Naive thymus-derived CD4-positive, alpha-beta T cell (primary cell): ENCODE measurements at regions not wholly inside any gene's neighbourhood (a gene's known extent, or its start where the extent isn't known, plus 50 kb on each side); places are given as distances from the start of the nearest gene placed in this dataset.

Experiments
- ATAC-seq: fragments of 150-1000 bp; cut with Tn5 transposase; 2 replicates; pipeline ENCODE4 v1.10.0; 2021; ENCODE audit warnings: mild to moderate bottlenecking, moderate library complexity
- CTCF ChIA-PET: fragments of 350-600 bp; sonication (Branson Sonifier 250); formaldehyde crosslinking; loops from one replicate; lab custom pipeline; 2021; ENCODE audit warnings: antibody characterized with exemption; lab: Charles Lee
- POLR2A ChIA-PET: fragments of 350-600 bp; sonication (Branson Sonifier 250); formaldehyde crosslinking; loops from one replicate; lab custom pipeline; 2021; ENCODE audit warnings: antibody characterized with exemption, inconsistent platforms; lab: Charles Lee
- DNase-seq, 9 donors: peaks; one replicate each; pipeline versions ENCODE4 v3.0.0 to v3.0.0-alpha.2; 2020 to 2022; ENCODE audit warnings: mixed read lengths in 1 of 9
- H3K27ac ChIP-seq: one replicate; pipeline ENCODE4 v1.7.0; 2013; ENCODE audit warnings: mild to moderate bottlenecking, low read depth, low read length, moderate library complexity
- H3K27me3 ChIP-seq, 2 donors: one replicate each; pipeline ENCODE4 v1.7.0; 2013; ENCODE audit warnings: low read length in 2 of 2, mild to moderate bottlenecking in 2 of 2, moderate library complexity in 2 of 2; ENCODE audit not compliant: control insufficient read depth in 2 of 2, insufficient read depth in 2 of 2
- H3K36me3 ChIP-seq, 3 experiments: 1 replicate in 2 of 3; 2 replicates in 1 of 3; pipeline ENCODE4 v1.7.0; 2013; ENCODE audit warnings: low read length in 3 of 3, mild to moderate bottlenecking in 3 of 3, moderate library complexity in 1 of 3; ENCODE audit not compliant: insufficient read depth in 3 of 3, control insufficient read depth in 2 of 3
- H3K4me1 ChIP-seq, 2 donors: one replicate each; pipeline ENCODE4 v1.7.0; 2013; ENCODE audit warnings: low read length in 2 of 2, mild to moderate bottlenecking in 2 of 2, moderate library complexity in 1 of 2; ENCODE audit not compliant: control insufficient read depth in 2 of 2, insufficient read depth in 2 of 2
- H3K4me3 ChIP-seq: 2 replicates; pipeline ENCODE4 v1.7.0; 2013; ENCODE audit warnings: mild to moderate bottlenecking, low read length
- H3K9me3 ChIP-seq, 3 experiments: 1 replicate in 2 of 3; 2 replicates in 1 of 3; pipeline ENCODE4 v1.7.0; 2013; ENCODE audit warnings: low read length in 3 of 3; ENCODE audit not compliant: control insufficient read depth in 2 of 3
- H3K27ac Mint-ChIP-seq, 9 donors: one replicate each; pipeline ENCODE4 v1.8.0; 2020 to 2022; ENCODE audit warnings: mixed read lengths in 9 of 9, mild to moderate bottlenecking in 8 of 9, moderate library complexity in 5 of 9, inconsistent platforms in 2 of 9
- H3K27me3 Mint-ChIP-seq, 5 donors: one replicate each; pipeline ENCODE4 v1.8.0; 2021 to 2022; ENCODE audit warnings: mixed read lengths in 5 of 5, mild to moderate bottlenecking in 1 of 5
- H3K36me3 Mint-ChIP-seq, 5 donors: one replicate each; pipeline ENCODE4 v1.8.0; 2020 to 2022; ENCODE audit warnings: mixed read lengths in 5 of 5, mild to moderate bottlenecking in 3 of 5, inconsistent platforms in 1 of 5
- H3K4me1 Mint-ChIP-seq, 7 donors: one replicate each; pipeline ENCODE4 v1.8.0; 2020 to 2022; ENCODE audit warnings: mixed read lengths in 7 of 7, mild to moderate bottlenecking in 3 of 7, inconsistent platforms in 1 of 7
- H3K4me3 Mint-ChIP-seq, 10 donors: one replicate each; pipeline ENCODE4 v1.8.0; 2020 to 2022; ENCODE audit warnings: mild to moderate bottlenecking in 10 of 10, mixed read lengths in 10 of 10, moderate library complexity in 6 of 10, inconsistent platforms in 2 of 10
- H3K9me3 Mint-ChIP-seq, 11 donors: one replicate each; pipeline ENCODE4 v1.8.0; 2020 to 2022; ENCODE audit warnings: mixed read lengths in 11 of 11, mild to moderate bottlenecking in 4 of 11, inconsistent platforms in 1 of 11, moderate library complexity in 1 of 11
- intact Hi-C, 2 donors: fragments of 100-400 bp; cut with micrococcal nuclease; formaldehyde crosslinking; loops; one replicate each; pipeline ENCODE4 v1.15.1; 2023

DNA sequence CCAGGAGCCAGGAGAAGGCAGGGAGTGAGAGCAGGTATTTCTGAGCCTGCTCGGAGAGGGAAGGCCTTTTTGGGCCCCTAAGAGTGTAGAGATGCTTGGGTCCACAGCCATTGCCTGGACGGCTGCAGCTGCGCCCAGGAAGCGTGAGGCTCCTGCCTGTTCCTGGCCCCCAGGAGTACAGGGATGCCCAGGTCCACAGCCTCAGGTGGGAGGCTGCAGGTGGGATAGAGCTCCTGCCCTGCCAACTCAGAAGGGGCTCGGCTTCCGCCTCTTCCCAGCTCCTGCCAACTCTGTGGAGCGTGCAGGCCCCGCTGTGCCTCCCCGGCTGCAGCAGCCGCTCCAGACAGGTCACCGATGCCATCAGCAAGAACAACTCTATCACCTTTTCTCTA is 351.0 kb upstream of the PCDH20 start:
- Histone ChIP-seq H3K27me3 (no peaks in the 10 kb centered on the region), H3K36me3 (no peaks in the 10 kb centered on the region), H3K4me1 (no peaks in the 10 kb centered on the region), H3K9me3 (no peaks in the 10 kb centered on the region), H3K27ac (no peak overlapping the region), H3K4me3 (no peak overlapping the region)
- Mint-ChIP-seq H3K27ac (no peak overlapping the region), H3K4me1 (no peaks in the 10 kb centered on the region), H3K4me3 (no peak overlapping the region), H3K9me3 (peaks cover 0 to 19% (median 4%) of the 10 kb centered on the region in 11 donors), H3K27me3 (no peaks in the 10 kb centered on the region), H3K36me3 (no peaks in the 10 kb centered on the region)
- POLR2A ChIA-PET, result no interaction called here
- no peak for ATAC-seq
- no peak for DNase-seq
- intact Hi-C loops, result no loop called here
- CTCF ChIA-PET, result no interaction called here

DNA sequence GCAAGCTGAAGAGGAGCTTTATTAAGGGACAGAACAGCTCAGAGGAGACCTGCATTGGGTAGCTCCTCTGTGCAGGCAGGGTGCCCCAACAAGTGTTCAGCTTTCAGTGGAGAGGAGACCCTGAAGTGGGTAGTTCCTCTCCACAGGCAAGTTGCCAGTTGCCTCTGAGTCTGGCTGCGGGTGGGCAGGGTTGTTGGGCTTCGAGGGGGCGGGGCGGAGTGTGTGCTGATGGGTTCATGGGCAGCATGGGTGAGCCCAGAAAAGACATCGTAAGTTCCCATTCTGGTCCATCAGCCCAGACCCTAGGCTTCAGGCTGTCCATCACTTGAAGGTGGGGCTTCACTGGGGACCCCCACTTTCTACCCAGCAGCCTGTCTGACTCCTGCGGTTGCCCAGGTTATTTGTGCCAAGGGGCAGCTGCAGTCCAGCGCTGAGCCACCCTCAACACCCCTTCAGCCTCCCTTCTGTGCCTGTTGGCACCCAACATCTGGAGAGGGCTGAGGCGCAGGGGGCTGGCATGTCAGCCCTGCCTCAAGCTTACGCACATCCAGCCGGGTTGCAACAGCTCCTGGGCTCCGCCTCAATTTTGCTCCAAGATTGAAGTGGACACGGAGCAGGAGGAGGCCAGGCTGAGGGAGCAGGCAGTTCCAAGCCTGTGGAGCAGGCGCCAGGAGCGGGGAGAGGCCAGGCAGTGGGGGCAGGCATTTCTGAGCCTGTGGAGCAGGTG is 350.5 kb upstream of the PCDH20 start:
- Histone ChIP-seq H3K27me3 (no peaks in the 10 kb centered on the region), H3K4me1 (no peaks in the 10 kb centered on the region), H3K4me3 (no peak overlapping the region), H3K27ac (no peak overlapping the region), H3K9me3 (no peaks in the 10 kb centered on the region), H3K36me3 (no peaks in the 10 kb centered on the region)
- Mint-ChIP-seq H3K27me3 (no peaks in the 10 kb centered on the region), H3K9me3 (peaks cover 0 to 18% (median 3%) of the 10 kb centered on the region in 11 donors), H3K36me3 (no peaks in the 10 kb centered on the region), H3K4me1 (no peaks in the 10 kb centered on the region), H3K27ac (no peak overlapping the region), H3K4me3 (no peak overlapping the region)
- intact Hi-C loops, result no loop called here
- no peak for DNase-seq
- ATAC-seq, result no peak
- CTCF ChIA-PET, result no interaction called here
- POLR2A ChIA-PET, result no interaction called here

DNA sequence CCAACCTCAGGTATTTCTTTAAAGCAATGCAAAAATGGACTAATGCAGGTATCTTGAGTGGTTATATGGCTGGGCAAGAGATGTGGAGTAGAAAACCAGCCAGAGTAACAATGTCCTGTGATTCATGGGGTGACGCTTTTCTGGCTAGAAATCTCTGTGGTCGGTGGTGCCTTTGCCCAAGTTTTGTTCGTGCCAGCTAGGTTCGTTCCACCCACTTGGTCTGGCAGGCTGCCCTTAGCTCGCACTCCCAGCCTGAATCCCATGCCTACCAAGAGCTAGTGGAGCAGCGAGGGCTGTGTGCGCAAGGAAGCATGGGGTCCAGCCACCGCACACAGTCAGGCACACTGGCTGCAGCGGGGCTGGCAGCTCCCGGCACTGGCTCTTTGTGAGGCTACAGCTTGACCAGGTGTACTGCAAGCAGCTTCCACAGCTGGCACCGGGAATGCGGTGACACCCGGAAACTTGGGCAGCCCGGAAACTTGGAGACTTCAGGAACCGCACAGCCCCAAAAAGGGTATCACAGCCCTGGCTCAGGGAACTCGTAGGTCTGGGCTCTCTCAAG is 349.6 kb upstream of the PCDH20 start:
- no peaks in the 10 kb centered on the region for H3K4me1 ChIP-seq
- peaks cover 0 to 18% (median 3%) of the 10 kb centered on the region in 11 donors for H3K9me3 Mint-ChIP-seq
- H3K4me3 Mint-ChIP-seq, result no peak overlapping the region
- H3K27ac ChIP-seq, result no peak overlapping the region
- H3K4me1 Mint-ChIP-seq, result no peaks in the 10 kb centered on the region
- H3K36me3 Mint-ChIP-seq, result no peaks in the 10 kb centered on the region
- H3K36me3 ChIP-seq, result no peaks in the 10 kb centered on the region
- H3K4me3 ChIP-seq, result no peak overlapping the region
- ATAC-seq (no peak), DNase-seq (no peak)
- H3K27me3 ChIP-seq, result no peaks in the 10 kb centered on the region
- no peaks in the 10 kb centered on the region for H3K9me3 ChIP-seq
- ChIA-PET POLR2A (no interaction called here), CTCF (no interaction called here)
- intact Hi-C loops, result no loop called here
- no peaks in the 10 kb centered on the region for H3K27me3 Mint-ChIP-seq
- no peak overlapping the region for H3K27ac Mint-ChIP-seq

DNA sequence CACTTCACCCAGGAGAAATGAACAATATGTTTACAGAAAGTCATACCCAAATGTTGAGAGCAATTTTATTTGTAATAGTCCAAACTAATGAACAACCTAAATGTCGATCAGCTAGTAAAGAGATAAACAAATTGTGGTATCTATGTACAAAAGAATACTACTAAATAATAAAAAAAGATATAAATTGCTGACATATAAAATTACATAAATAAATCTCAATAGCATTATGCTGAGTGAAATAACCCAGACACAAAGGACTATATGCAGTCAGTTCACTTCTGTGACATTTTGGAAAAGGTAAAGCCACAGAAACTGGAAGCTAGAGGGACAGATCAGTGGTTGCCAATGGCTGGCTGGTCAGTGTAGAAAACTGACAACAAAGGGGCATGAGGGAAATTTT is 346.0 kb upstream of the PCDH20 start:
- Histone ChIP-seq H3K9me3 (no peaks in the 10 kb centered on the region), H3K27me3 (no peaks in the 10 kb centered on the region), H3K4me3 (no peak overlapping the region), H3K4me1 (no peaks in the 10 kb centered on the region), H3K27ac (no peak overlapping the region), H3K36me3 (no peaks in the 10 kb centered on the region)
- ChIA-PET CTCF (no interaction called here), POLR2A (no interaction called here)
- ATAC-seq (no peak), DNase-seq (no peak)
- Mint-ChIP-seq H3K27ac (no peak overlapping the region), H3K27me3 (no peaks in the 10 kb centered on the region), H3K9me3 (peaks cover 1 to 23% (median 5%) of the 10 kb centered on the region in 11 donors), H3K4me3 (no peak overlapping the region), H3K36me3 (no peaks in the 10 kb centered on the region), H3K4me1 (no peaks in the 10 kb centered on the region)
- intact Hi-C loops, result no loop called here

DNA sequence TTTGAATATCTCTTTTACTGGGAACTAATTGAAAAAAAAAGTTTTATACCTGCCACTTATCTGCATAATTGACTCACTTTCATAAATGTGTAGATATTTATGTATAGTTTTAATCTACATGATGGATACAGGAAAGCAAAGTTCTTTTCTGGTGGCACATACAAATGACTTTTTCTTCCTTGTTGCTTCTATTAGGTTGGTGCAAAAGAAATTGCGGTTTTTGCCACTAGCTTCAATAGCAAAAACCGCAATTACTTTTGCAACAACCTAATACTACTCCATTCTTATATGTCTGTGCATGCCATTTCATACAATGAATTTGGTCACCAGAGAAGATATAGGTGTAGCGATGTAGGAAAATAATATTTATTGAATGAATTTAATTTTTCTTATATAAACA is 344.5 kb upstream of the PCDH20 start:
- H3K27me3 Mint-ChIP-seq, result no peaks in the 10 kb centered on the region
- no peaks in the 10 kb centered on the region for H3K4me1 Mint-ChIP-seq
- no peaks in the 10 kb centered on the region for H3K36me3 ChIP-seq
- H3K9me3 Mint-ChIP-seq, result peaks cover 2 to 31% (median 11%) of the 10 kb centered on the region in 11 donors
- no peak overlapping the region for H3K27ac ChIP-seq
- DNase-seq (no peak), ATAC-seq (no peak)
- no peaks in the 10 kb centered on the region for H3K4me1 ChIP-seq
- H3K9me3 ChIP-seq, result no peaks in the 10 kb centered on the region
- H3K36me3 Mint-ChIP-seq, result no peaks in the 10 kb centered on the region
- CTCF ChIA-PET, result no interaction called here
- H3K4me3 ChIP-seq, result no peak overlapping the region
- POLR2A ChIA-PET, result no interaction called here
- intact Hi-C loops, result no loop called here
- no peaks in the 10 kb centered on the region for H3K27me3 ChIP-seq
- H3K4me3 Mint-ChIP-seq, result no peak overlapping the region
- no peak overlapping the region for H3K27ac Mint-ChIP-seq

DNA sequence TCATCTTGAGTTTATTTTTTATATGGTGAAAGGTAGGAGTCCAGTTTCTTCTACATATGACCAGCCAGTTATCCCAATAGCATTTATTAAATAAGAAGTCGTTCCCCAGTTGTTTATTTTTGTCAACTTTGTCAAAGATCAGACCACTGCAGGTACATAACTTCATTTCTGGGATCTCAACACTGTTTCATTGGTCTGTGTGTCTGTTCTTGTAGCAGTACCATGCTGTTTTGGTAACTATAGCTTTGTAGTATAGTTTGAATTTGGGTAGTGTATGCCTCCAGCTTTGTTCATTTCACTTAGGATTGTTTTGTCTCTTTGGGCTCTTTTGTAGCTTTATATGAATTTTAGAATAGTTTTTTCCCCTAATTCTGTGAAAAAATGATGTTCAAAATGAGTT is 340.4 kb upstream of the PCDH20 start:
- H3K9me3 Mint-ChIP-seq, result peaks cover 0 to 41% (median 12%) of the 10 kb centered on the region in 11 donors
- Histone ChIP-seq H3K36me3 (no peaks in the 10 kb centered on the region), H3K4me1 (no peaks in the 10 kb centered on the region), H3K9me3 (no peaks in the 10 kb centered on the region), H3K27me3 (no peaks in the 10 kb centered on the region), H3K27ac (no peak overlapping the region), H3K4me3 (no peak overlapping the region)
- ChIA-PET CTCF (no interaction called here), POLR2A (no interaction called here)
- no peaks in the 10 kb centered on the region for H3K4me1 Mint-ChIP-seq
- no peaks in the 10 kb centered on the region for H3K27me3 Mint-ChIP-seq
- no peak for ATAC-seq
- intact Hi-C loops, result no loop called here
- peaks cover 0 to 4% (median 0%) of the 10 kb centered on the region in 5 donors for H3K36me3 Mint-ChIP-seq
- H3K4me3 Mint-ChIP-seq, result no peak overlapping the region
- H3K27ac Mint-ChIP-seq, result no peak overlapping the region
- DNase-seq, result no peak

DNA sequence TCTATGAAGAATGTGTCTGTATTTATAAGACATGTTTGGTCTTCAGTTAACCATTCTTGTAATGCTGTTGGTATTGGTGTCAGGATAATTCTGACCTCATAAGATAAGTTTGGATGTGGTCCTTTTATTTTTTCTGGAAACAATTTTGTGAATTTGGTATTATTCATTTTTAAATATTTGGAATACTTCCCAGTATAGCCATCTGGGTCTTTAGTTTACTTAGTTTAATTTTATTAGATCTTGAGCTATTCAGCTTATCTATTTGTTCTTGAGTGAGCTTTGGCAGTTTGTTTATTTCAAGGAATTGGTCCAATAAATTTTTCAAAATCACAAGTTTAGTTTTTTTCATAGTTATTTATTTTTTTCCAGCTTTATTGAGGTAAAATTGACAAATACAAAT is 335.4 kb upstream of the PCDH20 start:
- intact Hi-C loops, result no loop called here
- CTCF ChIA-PET, result no interaction called here

More for the DNA sequence above, 335.4 kb upstream of the PCDH20 start:
- no peak for DNase-seq
- Histone ChIP-seq H3K27ac (no peak overlapping the region), H3K36me3 (no peaks in the 10 kb centered on the region), H3K4me1 (no peaks in the 10 kb centered on the region), H3K27me3 (no peaks in the 10 kb centered on the region), H3K4me3 (no peak overlapping the region), H3K9me3 (no peaks in the 10 kb centered on the region)
- Mint-ChIP-seq H3K27ac (no peak overlapping the region), H3K4me3 (no peak overlapping the region), H3K36me3 (peaks cover 0 to 4% (median 0%) of the 10 kb centered on the region in 5 donors), H3K9me3 (peaks cover 0 to 24% (median 7%) of the 10 kb centered on the region in 11 donors), H3K4me1 (no peaks in the 10 kb centered on the region), H3K27me3 (no peaks in the 10 kb centered on the region)
- POLR2A ChIA-PET, result no interaction called here
- no peak for ATAC-seq
